HG03521 (cell line): ENCODE measurements at regions not wholly inside any gene's neighbourhood (a gene's known extent, or its start where the extent isn't known, plus 50 kb on each side); places are given as distances from the start of the nearest gene placed in this dataset.
"Not testable (repeated sequence)": the region's sequence is repeated elsewhere in the genome, so short reads cannot be mapped to it uniquely, and the experiment has no call there.

ENCODE experiments used
- ATAC-seq: cut with Tn5 transposase; IDR thresholded peaks from one replicate; pipeline ENCODE4 v1.9.1; 2021; ENCODE audit warnings: mild to moderate bottlenecking, moderate library complexity; ENCODE audit not compliant: unreplicated experiment

DNA sequence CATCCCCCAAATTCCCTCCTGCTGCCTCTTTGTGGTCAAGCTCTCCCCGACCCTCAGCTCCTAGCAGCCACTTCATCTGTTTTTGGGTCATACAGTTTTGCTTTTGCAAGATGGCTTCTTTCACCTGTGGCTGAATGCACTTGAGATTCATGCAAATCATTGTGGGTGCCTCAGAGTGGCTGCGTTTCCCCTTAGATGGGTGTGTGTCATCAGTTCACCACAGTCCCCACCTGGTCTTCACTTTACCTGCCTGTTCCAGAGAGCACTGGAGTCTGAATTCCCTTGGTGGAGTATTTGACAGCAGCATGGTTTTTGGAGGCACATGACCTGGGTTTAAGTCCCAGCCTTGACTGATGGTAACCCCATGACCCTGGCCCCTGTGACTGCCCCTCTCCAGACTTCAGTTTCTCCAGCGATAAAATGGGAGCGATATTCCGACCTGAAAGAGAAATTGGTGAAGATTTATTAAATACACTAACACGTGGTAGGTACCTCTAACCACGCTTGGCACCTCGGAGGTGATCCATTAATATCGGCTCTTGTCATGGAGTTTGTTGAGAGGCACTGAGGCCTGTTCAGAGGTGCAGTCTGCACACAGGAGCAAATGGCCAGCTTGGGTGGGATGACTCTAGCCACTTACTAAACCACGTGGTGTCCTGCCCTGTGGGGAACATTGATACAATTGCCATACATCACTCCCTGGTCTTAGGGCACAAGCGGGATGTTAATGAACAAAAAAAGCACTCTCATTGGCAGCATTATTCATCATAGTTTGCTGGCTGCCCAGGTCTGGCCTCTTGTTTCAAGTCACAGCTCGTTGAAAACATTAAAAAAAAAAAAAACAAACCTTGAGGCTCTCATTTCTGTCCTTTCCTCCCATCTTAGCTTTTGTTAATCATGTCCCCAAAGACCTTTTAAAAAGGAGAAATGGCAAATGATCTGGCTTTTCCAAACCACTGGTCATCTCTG, 167.2 kb upstream of the KCNG1 start:
- ATAC-seq = no peak

- no peak for ATAC-seq
Observed at GRCh38 chr20:51188941-51189340, 166.0 kb upstream of the KCNG1 start.

DNA sequence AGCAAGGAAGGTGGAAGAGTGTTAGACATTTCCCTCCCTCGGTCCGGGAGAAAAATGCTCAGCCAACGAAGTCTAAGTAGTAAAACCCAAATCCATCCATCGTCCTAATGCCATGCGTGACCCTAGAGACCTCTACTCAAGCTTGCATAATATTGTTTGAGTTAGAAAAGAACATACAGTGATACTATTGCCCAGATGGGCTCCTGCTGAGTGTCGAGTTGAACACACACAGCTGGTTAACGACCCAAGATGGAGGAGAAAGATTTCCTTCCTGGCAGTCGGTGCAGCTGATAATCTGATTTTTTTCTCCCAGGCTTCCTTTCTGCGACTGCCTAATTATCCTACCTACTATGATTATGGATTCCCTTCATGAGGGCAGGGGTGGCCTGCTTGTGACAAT, 164.4 kb upstream of the KCNG1 start:
- no peak for ATAC-seq

DNA sequence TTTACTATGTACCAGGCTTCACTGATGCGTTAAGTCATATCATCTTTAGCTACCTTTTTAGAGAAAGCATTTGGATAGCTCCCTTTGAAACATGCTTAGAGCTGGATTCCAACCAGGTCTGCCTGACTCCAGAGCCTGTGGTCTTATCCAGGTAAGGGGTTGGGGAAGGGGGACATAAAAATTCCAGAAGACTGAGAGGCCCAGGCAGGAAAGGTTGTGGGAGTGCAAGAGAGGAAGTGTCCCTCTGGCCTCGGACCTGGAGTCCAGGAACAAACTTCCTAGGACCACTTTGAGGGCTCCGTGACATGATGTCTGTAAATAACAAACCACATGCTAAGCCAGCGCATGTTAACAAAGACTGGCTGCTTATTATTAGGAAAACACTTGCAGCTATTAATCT, 163.0 kb upstream of the KCNG1 start:
- no peak for ATAC-seq

DNA sequence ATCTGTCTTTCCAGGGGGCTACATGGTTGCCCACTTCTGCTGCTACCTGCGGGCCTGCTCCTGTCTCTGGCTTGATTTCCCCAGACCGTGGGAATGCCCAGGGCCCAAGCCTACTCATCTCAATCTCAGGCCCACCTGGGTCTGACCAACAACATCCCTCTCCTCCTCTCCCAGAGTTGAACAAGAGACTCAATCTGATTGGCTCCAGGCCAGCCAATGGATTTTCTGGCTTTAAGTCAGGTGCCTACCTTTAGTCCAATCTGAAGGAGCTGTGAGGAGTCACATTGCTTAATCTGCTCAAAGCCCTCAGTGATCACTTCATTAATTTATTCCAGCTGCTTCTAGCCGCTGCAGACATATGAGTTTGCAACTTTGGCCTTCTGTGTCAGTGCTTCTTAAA, 162.4 kb upstream of the KCNG1 start:
- ATAC-seq = no peak

- no peak for ATAC-seq
Observed at GRCh38 chr20:51184289-51184688, 161.4 kb upstream of the KCNG1 start.

- ATAC-seq = no peak
Observed at GRCh38 chr20:51183451-51183850, 160.5 kb upstream of the KCNG1 start.

DNA sequence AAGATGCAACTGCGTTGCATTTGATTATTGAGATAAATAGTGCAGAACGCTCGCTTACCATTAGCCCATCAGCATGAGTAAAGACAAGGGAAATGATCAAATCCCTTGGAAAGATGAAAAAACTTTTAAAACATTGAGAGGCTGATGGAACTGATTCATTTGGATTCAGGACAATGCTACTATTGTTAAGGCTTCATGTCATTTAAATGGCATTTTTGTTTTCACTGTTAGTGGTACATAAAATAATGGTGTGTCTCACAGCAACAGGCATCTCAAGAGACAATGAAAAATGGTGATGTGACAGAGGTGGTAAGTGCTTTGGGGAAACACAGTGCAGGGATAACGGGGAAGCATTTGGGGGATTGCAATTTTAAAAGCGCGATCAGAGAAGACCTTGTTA, 159.7 kb upstream of the KCNG1 start:
- ATAC-seq = no peak

GRCh38 chr20:51178153-51178552, 155.2 kb upstream of the KCNG1 start:
- ATAC-seq = no peak

DNA sequence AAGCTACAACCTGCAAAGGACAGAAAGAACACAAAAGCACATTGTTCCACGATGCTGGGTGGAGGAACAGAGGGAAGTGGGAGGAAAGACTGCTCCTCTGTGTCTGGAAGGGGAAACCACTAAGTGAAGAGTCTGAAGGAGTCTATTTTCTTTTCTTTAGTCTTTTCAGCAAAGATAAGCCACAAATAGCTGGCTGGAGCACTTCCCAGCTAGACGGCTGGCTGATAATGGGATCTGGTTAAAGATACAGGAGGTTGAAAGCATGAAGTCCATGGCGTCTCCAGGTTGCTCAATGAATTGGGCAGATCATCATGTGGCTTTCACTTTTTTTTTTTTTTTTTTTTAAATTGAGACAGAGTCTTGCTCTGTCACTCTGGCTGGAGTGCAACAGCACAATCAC, 154.0 kb upstream of the KCNG1 start:
- no peak for ATAC-seq

DNA sequence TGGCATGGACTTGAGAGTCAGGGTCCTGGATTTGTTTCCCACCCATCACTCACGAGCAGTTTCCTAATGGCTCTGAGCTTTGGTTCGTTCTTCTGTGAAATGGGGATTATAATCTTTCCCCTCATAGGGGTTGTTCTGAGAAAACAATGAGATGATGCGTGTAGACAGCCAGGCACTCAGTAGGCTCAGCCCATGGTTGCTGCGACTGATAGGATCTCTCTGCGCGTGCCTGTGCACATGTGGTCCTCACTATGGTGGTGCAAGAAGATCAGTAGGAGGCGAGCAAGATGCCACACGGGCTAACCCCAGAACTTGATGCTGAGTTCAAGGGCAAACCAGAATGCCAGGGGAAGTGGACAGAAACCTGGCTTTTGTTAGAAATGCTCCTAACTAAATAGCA, 153.5 kb upstream of the KCNG1 start:
- no peak for ATAC-seq

GRCh38 chr20:51175724-51176123, 152.8 kb upstream of the KCNG1 start:
- ATAC-seq = no peak

DNA sequence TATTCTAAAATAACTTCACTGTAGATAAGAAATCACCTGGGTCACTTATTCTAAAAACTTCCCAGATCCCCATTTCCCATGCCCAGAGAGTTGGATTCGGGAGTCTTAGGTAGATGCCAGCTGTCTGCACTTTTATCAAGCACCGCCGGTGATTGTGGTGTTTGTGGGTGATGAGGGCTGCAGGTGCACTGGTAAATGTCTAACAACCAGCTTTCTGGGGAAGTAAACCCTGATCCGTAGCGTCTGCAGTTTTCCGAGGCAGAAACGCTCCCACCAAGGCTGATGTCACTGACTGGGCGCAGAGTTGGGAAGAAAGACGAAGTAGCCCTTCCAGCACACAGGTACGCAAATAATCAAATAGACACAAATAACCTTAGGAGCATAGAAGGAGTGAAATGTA, 152.2 kb upstream of the KCNG1 start:
- no peak for ATAC-seq

DNA sequence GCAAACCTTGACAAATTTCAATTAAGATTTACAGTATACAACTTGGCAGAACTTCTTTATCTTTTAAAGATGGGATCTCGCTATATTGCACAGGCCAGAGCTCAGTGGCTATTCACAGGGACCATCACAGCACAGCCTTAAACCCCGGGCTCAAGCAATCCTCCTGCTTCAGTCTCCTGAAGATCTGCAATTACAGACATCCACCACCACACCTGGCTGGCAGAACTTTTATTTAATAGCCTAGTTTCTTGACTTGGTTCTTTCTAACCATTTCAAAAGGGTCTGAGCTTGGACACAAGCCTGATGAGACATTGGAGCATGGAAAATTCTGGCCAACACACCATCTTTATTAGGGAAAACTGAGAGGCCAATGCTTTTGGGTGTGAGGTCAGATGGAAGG, 151.6 kb upstream of the KCNG1 start:
- ATAC-seq = no peak

DNA sequence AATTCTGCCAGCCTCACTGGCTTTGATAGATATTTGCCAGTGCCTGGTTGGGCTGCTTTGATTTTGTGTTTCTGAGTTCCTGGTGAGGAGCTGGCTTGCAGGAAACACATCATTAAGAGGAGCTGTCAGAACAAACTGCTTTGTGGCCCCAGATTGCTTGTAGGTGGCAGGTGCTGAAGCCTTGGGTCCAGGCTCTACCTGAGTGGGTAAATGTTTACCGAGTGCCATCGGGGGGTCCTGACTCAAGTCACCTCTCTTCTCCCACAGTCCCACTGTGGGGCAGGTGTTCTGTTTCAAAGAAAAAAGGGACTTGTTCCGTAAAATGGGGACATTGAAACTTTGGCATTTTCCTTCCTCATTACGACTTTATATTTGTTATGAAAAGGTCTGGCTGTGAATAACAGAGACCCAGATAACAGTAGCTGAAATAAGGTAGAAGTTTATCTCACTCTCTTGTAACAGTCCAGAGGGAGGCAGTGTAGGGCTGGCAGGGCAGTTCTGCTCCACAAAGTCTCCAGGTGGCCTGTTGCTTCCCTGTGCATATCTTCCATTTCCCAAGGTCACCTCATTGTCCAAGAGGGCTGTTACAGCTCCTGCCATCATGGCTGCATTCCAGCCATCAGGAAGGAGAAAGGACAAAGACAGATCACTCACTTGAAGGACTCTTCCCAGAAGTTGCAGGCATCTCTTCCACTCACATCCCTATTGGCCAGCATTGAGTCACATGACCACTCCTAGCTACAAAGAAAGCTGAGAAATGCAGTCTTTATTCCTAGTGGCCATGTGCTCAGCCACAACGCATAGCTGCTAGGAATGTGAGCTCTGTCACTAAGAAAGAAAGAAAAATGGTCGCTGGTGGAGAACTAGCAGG, 149.9 kb upstream of the KCNG1 start:
- ATAC-seq = no peak

DNA sequence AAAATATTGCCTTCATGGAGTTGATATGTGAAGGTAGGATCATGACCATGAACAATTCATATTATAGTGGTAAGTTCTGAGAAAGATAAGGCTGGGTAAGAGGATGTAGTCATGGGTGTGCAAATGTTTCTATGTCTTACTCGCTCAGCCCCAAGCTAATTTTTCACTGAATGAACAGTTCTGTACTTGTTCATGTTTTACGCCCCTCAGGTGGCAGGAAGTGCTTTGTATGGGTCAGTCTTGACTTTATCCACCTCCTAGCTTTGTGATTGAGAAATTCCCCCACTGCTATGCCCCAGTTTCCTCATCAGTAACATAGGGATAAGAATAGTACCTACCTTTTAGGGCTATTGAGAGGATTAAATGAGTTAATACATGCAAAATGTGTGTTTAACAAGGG, 148.2 kb upstream of the KCNG1 start:
- ATAC-seq = no peak

GRCh38 chr20:51169813-51170212, 146.9 kb upstream of the KCNG1 start:
- no peak for ATAC-seq

GRCh38 chr20:51167911-51168310, 145.0 kb upstream of the KCNG1 start:
- ATAC-seq = not testable (repeated sequence)

- no peak for ATAC-seq
Observed at GRCh38 chr20:51166489-51166888, 143.6 kb upstream of the KCNG1 start.

DNA sequence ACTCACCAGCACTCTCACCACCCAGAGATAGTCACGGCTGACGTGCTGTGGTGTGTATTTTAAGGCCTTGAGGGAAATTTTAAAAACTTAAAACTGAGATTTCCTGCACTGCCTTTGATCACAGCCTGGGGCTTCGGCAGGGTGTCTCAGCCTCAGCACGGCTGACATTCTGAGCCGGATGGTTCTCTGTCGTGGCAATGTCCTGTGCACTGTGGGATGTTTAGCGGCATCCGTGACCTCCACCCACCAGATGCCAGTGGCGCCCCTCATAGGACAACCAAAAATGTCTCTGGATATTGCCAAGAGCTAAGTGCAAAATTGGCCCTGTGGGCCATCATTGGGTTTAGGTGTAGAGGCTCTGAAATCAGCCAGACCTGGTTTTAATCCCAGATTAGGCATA, 142.2 kb upstream of the KCNG1 start:
- ATAC-seq = no peak

DNA sequence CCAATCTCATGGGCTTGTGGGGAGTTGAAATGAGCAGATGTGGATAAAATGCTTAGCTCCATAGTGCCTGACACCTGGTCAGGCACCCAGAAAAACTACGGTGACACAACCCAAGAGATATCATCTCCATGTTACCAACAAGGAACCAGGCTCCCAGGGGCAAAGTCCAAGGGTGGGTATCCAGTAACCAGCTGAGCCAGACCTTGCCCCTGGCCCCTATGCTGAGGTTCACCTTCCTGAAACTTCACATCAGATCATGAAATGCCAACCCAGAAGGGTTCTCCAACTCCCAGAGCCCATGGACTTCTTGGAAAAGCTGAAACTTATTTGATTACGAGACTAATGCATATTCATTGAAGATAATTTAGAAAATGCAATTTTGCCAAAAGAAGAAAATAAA, 141.8 kb upstream of the KCNG1 start:
- ATAC-seq = no peak
